Uterus (tissue), 3 donors: ENCODE measurements at regions not wholly inside any gene's neighbourhood (a gene's known extent, or its start where the extent isn't known, plus 50 kb on each side); places are given as distances from the start of the nearest gene placed in this dataset.

ENCODE experiments used
- DNase-seq, 2 donors: peaks; one replicate each; pipeline ENCODE4 v3.0.0-alpha.2; 2019 to 2020
- H3K27ac ChIP-seq, 2 donors: fragments of 200-600 bp; sonication (generic); 1 replicate in 1 of 2; 2 replicates in 1 of 2; pipeline ENCODE4 v1.5.1; 2016 to 2018
- H3K27me3 ChIP-seq, 2 donors: fragments of 200-600 bp; sonication (generic); one replicate each; pipeline ENCODE4 v1.5.1; 2018 to 2019; ENCODE audit warnings: control low read depth in 1 of 2
- H3K36me3 ChIP-seq, 2 donors: fragments of 200-600 bp; sonication (generic); one replicate each; pipeline ENCODE4 v1.5.1; 2019; ENCODE audit warnings: control low read depth in 1 of 2
- H3K4me1 ChIP-seq, 2 donors: fragments of 200-600 bp; sonication (generic); one replicate each; pipeline ENCODE4 v1.5.1; 2018 to 2019; ENCODE audit warnings: control low read depth in 1 of 2
- H3K4me3 ChIP-seq, 2 donors: fragments of 200-600 bp; sonication (generic); 1 replicate in 1 of 2; 2 replicates in 1 of 2; pipeline ENCODE4 v1.5.1; 2018 to 2019; ENCODE audit warnings: mild to moderate bottlenecking in 1 of 2
- H3K9me3 ChIP-seq, 2 donors: fragments of 200-600 bp; sonication (generic); one replicate each; pipeline ENCODE4 v1.5.1; 2019; ENCODE audit warnings: control low read depth in 1 of 2
- POLR2A ChIP-seq, 2 donors: fragments of 450-650 bp; IDR thresholded peaks; one replicate each; pipeline ENCODE4 v1.6.1; 2016; ENCODE audit warnings: antibody characterized with exemption in 2 of 2, mild to moderate bottlenecking in 1 of 2, moderate library complexity in 1 of 2
- intact Hi-C: fragments of 100-400 bp; cut with DNase I; formaldehyde crosslinking; loops from one replicate; pipeline ENCODE4 v1.15.1; 2023; ENCODE audit warnings: low total_unique reads
- TF ChIP-seq, protein P1 (sequence below), 4 experiments: fragments of 200-600 bp in 2 of 4; fragments of 450-650 bp in 2 of 4; sonication (generic) in 2 of 4; IDR thresholded peaks; one replicate each; pipeline ENCODE4 v1.5.1; 2016 to 2019; ENCODE audit warnings: antibody characterized with exemption in 4 of 4, mild to moderate bottlenecking in 2 of 4, moderate library complexity in 1 of 4
- donor health status: DM: yes; HTN: yes; CAD: no.

DNA sequence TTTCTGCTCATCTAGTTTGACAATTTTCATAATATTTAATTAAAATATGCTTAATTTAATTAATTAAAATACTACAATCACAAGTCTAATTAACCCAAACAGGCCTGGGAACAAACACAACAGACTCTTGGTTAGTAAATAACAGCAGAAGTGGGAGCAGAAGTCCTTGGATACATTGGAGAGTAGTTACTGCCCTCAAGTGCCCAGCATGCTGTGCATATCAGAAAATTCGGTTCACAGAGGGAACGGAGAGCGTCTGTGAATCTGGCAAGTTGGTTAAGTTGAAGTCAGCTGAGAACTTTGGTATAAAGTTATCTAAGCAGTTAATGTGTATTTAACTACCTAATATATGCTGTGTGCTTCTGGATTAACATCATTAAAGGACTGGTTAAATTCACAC lies 87.0 kb upstream of the ATG10 start:
- intact Hi-C loops = no loop called here
- Histone ChIP-seq H3K36me3 (no peaks in the 10 kb centered on the region), H3K4me3 (no peak overlapping the region), H3K27ac (no peak overlapping the region), H3K27me3 (no peaks in the 10 kb centered on the region), H3K9me3 (no peaks in the 10 kb centered on the region), H3K4me1 (no peaks in the 10 kb centered on the region)
- TF ChIP-seq, protein P1, sequence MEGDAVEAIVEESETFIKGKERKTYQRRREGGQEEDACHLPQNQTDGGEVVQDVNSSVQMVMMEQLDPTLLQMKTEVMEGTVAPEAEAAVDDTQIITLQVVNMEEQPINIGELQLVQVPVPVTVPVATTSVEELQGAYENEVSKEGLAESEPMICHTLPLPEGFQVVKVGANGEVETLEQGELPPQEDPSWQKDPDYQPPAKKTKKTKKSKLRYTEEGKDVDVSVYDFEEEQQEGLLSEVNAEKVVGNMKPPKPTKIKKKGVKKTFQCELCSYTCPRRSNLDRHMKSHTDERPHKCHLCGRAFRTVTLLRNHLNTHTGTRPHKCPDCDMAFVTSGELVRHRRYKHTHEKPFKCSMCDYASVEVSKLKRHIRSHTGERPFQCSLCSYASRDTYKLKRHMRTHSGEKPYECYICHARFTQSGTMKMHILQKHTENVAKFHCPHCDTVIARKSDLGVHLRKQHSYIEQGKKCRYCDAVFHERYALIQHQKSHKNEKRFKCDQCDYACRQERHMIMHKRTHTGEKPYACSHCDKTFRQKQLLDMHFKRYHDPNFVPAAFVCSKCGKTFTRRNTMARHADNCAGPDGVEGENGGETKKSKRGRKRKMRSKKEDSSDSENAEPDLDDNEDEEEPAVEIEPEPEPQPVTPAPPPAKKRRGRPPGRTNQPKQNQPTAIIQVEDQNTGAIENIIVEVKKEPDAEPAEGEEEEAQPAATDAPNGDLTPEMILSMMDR (IDR thresholded peaks at IDR 0.05) = no peak
- TF ChIP-seq POLR2A (IDR thresholded peaks at IDR 0.05) = no peak
- DNase-seq = no peak

DNA sequence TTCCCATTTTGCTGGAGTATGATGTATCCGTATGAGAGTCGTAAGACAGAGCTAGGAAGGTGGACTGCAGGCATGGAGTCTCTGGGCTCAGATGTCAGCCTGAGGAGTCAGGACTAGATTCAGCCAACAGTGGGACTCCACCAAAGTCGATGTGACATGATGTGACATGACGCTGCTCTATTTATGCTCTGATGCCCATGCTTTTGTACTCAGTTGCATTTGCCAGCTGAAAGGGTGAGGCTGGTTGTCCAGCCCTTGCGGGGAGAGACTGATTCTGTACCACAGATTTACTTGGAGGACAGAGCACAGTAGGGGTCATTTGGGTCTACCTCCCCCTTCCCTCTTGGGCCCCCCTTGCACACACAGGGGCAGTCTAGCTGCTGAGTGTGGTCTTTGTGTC lies 88.5 kb upstream of the ATG10 start:
- TF ChIP-seq, protein P1 (IDR thresholded peaks at IDR 0.05) = no peak
- no peak for TF ChIP-seq POLR2A (IDR thresholded peaks at IDR 0.05)
- Histone ChIP-seq H3K9me3 (no peaks in the 10 kb centered on the region), H3K4me1 (no peaks in the 10 kb centered on the region), H3K27ac (no peak overlapping the region), H3K4me3 (no peak overlapping the region), H3K36me3 (no peaks in the 10 kb centered on the region), H3K27me3 (no peaks in the 10 kb centered on the region)
- intact Hi-C loops = no loop called here
- DNase-seq = no peak

DNA sequence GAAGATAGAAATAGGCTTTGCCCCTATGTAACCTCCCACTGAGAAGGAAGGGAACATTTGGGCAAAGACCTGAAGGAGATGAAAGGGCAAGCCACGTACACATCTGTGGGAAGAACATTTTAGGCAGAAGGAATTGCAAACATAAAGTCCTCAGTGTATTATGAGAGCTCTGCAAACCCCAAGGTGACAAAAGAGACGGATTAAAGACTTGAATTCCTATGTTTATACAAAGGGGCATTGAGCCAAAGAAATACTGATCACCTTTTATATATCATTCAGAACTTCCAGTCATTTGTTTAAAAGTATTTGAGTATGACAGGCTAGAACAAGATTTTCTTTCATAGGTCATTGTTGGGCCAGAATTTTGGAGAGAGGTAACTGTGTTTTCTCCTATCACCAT lies 90.2 kb upstream of the ATG10 start:
- TF ChIP-seq POLR2A (IDR thresholded peaks at IDR 0.05) = no peak
- TF ChIP-seq, protein P1 (IDR thresholded peaks at IDR 0.05) = no peak
- no peaks in the 10 kb centered on the region for H3K27me3 ChIP-seq
- H3K36me3 ChIP-seq = no peaks in the 10 kb centered on the region
- intact Hi-C loops = no loop called here
- no peaks in the 10 kb centered on the region for H3K4me1 ChIP-seq
- H3K27ac ChIP-seq = no peak overlapping the region
- no peaks in the 10 kb centered on the region for H3K9me3 ChIP-seq
- DNase-seq = no peak
- no peak overlapping the region for H3K4me3 ChIP-seq

DNA sequence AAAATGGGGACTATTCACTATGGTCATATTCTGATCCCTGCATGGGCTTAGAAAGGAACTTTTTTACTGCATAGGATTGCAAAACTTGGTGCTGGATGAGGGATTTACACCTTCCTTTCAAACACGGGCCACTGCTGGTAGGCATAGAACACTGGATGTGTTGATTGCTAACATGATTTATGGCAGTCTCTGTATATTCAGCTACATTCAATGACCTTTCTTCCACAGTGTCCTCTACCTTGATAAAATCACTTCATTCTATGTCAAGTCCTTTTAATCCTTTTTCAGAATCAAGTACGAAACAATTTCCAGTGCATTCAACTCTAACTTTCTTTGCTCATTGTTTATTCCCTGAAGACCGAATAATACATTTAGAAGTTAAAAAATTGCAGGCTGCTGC lies 91.9 kb upstream of the ATG10 start:
- intact Hi-C loops = no loop called here
- no peak for DNase-seq
- TF ChIP-seq, protein P1 (IDR thresholded peaks at IDR 0.05) = no peak
- no peak for TF ChIP-seq POLR2A (IDR thresholded peaks at IDR 0.05)

DNA sequence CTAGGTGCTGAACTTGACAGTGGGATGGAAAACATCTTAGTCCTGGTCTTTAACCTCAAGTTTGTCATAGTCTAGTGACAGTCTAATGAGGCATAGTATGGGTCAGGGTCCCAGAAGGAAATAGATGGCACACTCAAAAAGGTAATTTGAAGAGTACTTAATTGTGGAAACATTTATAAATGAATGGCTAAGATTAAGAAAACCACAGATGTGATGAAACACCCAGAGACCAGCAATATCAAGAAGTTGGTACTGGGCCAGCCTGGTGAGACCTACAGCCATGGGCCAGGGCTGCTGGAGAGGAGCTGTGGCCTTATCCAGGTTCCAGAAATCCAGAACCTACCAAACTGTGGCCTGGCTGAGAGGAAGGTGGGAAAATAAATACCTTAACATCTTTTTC lies 93.5 kb upstream of the ATG10 start:
- Histone ChIP-seq H3K4me3 (no peak overlapping the region), H3K27me3 (no peaks in the 10 kb centered on the region), H3K4me1 (no peaks in the 10 kb centered on the region), H3K27ac (no peak overlapping the region), H3K36me3 (no peaks in the 10 kb centered on the region), H3K9me3 (no peaks in the 10 kb centered on the region)
- no peak for TF ChIP-seq POLR2A (IDR thresholded peaks at IDR 0.05)
- TF ChIP-seq, protein P1 (IDR thresholded peaks at IDR 0.05) = no peak
- intact Hi-C loops = no loop called here
- no peak for DNase-seq

More for the DNA sequence above, 91.9 kb upstream of the ATG10 start:
- Histone ChIP-seq H3K36me3 (no peaks in the 10 kb centered on the region), H3K4me3 (no peak overlapping the region), H3K4me1 (no peaks in the 10 kb centered on the region), H3K27me3 (no peaks in the 10 kb centered on the region), H3K27ac (no peak overlapping the region), H3K9me3 (no peaks in the 10 kb centered on the region)
